ENCODE measurements at regions not wholly inside any gene's neighbourhood (a gene's known extent, or its start where the extent isn't known, plus 50 kb on each side); places are given as distances from the start of the nearest gene placed in this dataset.

DNA sequence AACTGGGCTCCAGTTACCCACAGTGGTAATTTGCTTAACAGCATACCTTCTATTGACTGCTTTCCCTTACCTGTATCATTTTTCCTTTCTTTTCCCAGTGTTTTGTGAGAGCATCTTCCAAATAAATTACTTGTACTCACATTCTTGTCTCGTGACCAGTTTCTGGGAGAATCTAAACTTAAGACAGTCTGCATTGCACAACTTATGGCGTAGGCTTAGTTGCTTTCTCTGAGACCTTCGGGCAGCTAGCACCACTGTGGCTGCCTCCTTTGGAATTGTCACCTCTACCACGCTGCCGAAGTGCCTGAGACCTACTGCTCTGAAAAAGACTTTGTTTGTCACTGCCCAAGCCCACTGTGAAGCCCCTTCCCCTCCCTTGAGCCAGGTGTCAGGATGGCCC lies 188.1 kb upstream of the BMP2 start:
- no peak for ATAC-seq
- DNase-seq (ENCODE audit: low spot score) = no peak
- peaks cover 7% of the 10 kb centered on the region; the same call in 1 of the 2 replicates for H3K4me1 Mint-ChIP-seq
- H3K27ac Mint-ChIP-seq = no peak overlapping the region
- H3K36me3 Mint-ChIP-seq = no peaks in the 10 kb centered on the region
- no peaks in the 10 kb centered on the region for H3K27me3 Mint-ChIP-seq (ENCODE audit: low read depth)
- ChIA-PET CTCF (no interaction called here), POLR2A (no interaction called here)
- TF ChIP-seq KAT7 (CRISPR knock-in tag; IDR thresholded peaks at IDR 0.05; ENCODE audit: borderline replicate concordance) (no peak), OVOL2 (CRISPR knock-in tag; IDR thresholded peaks at IDR 0.05; ENCODE audit: borderline replicate concordance) (no peak), CREM (CRISPR knock-in tag; IDR thresholded peaks at IDR 0.05) (no peak)
- TF ChIP-seq, protein P1, sequence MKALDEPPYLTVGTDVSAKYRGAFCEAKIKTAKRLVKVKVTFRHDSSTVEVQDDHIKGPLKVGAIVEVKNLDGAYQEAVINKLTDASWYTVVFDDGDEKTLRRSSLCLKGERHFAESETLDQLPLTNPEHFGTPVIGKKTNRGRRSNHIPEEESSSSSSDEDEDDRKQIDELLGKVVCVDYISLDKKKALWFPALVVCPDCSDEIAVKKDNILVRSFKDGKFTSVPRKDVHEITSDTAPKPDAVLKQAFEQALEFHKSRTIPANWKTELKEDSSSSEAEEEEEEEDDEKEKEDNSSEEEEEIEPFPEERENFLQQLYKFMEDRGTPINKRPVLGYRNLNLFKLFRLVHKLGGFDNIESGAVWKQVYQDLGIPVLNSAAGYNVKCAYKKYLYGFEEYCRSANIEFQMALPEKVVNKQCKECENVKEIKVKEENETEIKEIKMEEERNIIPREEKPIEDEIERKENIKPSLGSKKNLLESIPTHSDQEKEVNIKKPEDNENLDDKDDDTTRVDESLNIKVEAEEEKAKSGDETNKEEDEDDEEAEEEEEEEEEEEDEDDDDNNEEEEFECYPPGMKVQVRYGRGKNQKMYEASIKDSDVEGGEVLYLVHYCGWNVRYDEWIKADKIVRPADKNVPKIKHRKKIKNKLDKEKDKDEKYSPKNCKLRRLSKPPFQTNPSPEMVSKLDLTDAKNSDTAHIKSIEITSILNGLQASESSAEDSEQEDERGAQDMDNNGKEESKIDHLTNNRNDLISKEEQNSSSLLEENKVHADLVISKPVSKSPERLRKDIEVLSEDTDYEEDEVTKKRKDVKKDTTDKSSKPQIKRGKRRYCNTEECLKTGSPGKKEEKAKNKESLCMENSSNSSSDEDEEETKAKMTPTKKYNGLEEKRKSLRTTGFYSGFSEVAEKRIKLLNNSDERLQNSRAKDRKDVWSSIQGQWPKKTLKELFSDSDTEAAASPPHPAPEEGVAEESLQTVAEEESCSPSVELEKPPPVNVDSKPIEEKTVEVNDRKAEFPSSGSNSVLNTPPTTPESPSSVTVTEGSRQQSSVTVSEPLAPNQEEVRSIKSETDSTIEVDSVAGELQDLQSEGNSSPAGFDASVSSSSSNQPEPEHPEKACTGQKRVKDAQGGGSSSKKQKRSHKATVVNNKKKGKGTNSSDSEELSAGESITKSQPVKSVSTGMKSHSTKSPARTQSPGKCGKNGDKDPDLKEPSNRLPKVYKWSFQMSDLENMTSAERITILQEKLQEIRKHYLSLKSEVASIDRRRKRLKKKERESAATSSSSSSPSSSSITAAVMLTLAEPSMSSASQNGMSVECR (CRISPR knock-in tag; IDR thresholded peaks at IDR 0.05; ENCODE audit: borderline replicate concordance) = no peak
- TF ChIP-seq, protein P2, sequence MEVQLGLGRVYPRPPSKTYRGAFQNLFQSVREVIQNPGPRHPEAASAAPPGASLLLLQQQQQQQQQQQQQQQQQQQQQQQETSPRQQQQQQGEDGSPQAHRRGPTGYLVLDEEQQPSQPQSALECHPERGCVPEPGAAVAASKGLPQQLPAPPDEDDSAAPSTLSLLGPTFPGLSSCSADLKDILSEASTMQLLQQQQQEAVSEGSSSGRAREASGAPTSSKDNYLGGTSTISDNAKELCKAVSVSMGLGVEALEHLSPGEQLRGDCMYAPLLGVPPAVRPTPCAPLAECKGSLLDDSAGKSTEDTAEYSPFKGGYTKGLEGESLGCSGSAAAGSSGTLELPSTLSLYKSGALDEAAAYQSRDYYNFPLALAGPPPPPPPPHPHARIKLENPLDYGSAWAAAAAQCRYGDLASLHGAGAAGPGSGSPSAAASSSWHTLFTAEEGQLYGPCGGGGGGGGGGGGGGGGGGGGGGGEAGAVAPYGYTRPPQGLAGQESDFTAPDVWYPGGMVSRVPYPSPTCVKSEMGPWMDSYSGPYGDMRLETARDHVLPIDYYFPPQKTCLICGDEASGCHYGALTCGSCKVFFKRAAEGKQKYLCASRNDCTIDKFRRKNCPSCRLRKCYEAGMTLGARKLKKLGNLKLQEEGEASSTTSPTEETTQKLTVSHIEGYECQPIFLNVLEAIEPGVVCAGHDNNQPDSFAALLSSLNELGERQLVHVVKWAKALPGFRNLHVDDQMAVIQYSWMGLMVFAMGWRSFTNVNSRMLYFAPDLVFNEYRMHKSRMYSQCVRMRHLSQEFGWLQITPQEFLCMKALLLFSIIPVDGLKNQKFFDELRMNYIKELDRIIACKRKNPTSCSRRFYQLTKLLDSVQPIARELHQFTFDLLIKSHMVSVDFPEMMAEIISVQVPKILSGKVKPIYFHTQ (CRISPR knock-in tag; IDR thresholded peaks at IDR 0.05) = no peak
- no peaks in the 10 kb centered on the region for H3K9me3 Mint-ChIP-seq
- H3K4me3 Mint-ChIP-seq = no peak overlapping the region

DNA sequence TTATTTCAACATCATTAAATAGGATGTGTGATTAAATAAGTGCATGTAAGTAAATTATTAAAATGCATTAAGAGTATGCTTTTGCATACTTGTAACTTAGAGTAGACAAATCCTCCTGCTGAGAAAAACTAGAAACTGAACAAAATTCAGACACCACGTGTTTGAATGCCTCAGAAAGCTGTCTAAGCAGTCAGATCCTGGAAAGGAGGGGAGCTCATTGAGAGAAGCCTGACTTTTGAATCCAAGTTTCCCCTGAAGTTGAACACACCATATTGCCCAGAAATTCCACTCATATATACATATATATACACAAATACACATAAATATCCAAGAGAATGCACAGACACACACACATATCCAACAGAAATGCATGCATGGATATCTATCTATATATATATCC lies 190.0 kb upstream of the BMP2 start:
- POLR2A ChIA-PET = no interaction called here
- no peaks in the 10 kb centered on the region for H3K27me3 Mint-ChIP-seq (ENCODE audit: low read depth)
- no peaks in the 10 kb centered on the region for H3K9me3 Mint-ChIP-seq
- TF ChIP-seq MXD4 (CRISPR knock-in tag; IDR thresholded peaks at IDR 0.05; ENCODE audit: borderline replicate concordance) (no peak), NR3C1 (CRISPR knock-in tag; conservative IDR thresholded peaks at IDR 0.05; ENCODE audit: low read depth) (no peak), NR2C2 (CRISPR knock-in tag; IDR thresholded peaks at IDR 0.05) (no peak), TEAD1 (CRISPR knock-in tag; IDR thresholded peaks at IDR 0.05) (no peak)
- TF ChIP-seq, protein P3, sequence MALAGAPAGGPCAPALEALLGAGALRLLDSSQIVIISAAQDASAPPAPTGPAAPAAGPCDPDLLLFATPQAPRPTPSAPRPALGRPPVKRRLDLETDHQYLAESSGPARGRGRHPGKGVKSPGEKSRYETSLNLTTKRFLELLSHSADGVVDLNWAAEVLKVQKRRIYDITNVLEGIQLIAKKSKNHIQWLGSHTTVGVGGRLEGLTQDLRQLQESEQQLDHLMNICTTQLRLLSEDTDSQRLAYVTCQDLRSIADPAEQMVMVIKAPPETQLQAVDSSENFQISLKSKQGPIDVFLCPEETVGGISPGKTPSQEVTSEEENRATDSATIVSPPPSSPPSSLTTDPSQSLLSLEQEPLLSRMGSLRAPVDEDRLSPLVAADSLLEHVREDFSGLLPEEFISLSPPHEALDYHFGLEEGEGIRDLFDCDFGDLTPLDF (CRISPR knock-in tag; IDR thresholded peaks at IDR 0.05) = no peak
- TF ChIP-seq, protein P4, sequence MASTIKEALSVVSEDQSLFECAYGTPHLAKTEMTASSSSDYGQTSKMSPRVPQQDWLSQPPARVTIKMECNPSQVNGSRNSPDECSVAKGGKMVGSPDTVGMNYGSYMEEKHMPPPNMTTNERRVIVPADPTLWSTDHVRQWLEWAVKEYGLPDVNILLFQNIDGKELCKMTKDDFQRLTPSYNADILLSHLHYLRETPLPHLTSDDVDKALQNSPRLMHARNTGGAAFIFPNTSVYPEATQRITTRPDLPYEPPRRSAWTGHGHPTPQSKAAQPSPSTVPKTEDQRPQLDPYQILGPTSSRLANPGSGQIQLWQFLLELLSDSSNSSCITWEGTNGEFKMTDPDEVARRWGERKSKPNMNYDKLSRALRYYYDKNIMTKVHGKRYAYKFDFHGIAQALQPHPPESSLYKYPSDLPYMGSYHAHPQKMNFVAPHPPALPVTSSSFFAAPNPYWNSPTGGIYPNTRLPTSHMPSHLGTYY (CRISPR knock-in tag; IDR thresholded peaks at IDR 0.05) = no peak
- CTCF ChIA-PET = no interaction called here
- H3K4me1 Mint-ChIP-seq = no peaks in the 10 kb centered on the region
- no peak overlapping the region for H3K4me3 Mint-ChIP-seq
- no peaks in the 10 kb centered on the region for H3K36me3 Mint-ChIP-seq
- no peak overlapping the region for H3K27ac Mint-ChIP-seq
- ATAC-seq (no peak), DNase-seq (ENCODE audit: low spot score) (no peak)

DNA sequence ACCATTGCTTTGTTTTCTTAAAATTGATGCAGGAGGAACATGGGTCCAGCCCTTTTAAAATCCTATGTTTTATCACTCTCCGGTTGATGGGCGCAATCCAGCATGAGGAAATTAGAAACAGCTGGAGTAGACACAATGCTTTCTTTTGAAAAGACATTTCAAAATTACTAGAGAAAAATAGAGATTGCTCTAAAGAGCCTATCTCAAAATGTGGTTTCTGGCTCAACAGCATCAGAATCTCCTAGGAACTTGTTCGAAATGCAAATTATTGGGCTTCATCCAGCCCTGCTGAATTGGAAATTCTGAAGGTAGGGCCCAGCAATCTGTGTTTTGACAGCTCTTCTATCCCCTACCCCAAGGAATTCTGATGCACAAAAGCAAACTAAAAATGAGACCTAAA lies 190.8 kb upstream of the BMP2 start:
- DNase-seq (ENCODE audit: low spot score) (no peak), ATAC-seq (no peak)
- no peaks in the 10 kb centered on the region for H3K27me3 Mint-ChIP-seq (ENCODE audit: low read depth)
- no peaks in the 10 kb centered on the region for H3K9me3 Mint-ChIP-seq
- no peaks in the 10 kb centered on the region for H3K4me1 Mint-ChIP-seq
- POLR2A ChIA-PET = no interaction called here
- CTCF ChIA-PET = no interaction called here
- H3K36me3 Mint-ChIP-seq = no peaks in the 10 kb centered on the region
- H3K27ac Mint-ChIP-seq = no peak overlapping the region
- no peak overlapping the region for H3K4me3 Mint-ChIP-seq
- TF ChIP-seq PRRX2 (CRISPR knock-in tag; IDR thresholded peaks at IDR 0.05) = no peak
- TF ChIP-seq, protein P5, sequence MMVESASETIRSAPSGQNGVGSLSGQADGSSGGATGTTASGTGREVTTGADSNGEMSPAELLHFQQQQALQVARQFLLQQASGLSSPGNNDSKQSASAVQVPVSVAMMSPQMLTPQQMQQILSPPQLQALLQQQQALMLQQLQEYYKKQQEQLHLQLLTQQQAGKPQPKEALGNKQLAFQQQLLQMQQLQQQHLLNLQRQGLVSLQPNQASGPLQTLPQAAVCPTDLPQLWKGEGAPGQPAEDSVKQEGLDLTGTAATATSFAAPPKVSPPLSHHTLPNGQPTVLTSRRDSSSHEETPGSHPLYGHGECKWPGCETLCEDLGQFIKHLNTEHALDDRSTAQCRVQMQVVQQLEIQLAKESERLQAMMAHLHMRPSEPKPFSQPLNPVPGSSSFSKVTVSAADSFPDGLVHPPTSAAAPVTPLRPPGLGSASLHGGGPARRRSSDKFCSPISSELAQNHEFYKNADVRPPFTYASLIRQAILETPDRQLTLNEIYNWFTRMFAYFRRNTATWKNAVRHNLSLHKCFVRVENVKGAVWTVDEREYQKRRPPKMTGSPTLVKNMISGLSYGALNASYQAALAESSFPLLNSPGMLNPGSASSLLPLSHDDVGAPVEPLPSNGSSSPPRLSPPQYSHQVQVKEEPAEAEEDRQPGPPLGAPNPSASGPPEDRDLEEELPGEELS (CRISPR knock-in tag; IDR thresholded peaks at IDR 0.05) = no peak
- TF ChIP-seq ESRRA (CRISPR knock-in tag; IDR thresholded peaks at IDR 0.05; ENCODE audit: borderline replicate concordance) = no peak
- TF ChIP-seq, protein P1 (CRISPR knock-in tag; IDR thresholded peaks at IDR 0.05; ENCODE audit: borderline replicate concordance) = no peak
- TF ChIP-seq, protein P6, sequence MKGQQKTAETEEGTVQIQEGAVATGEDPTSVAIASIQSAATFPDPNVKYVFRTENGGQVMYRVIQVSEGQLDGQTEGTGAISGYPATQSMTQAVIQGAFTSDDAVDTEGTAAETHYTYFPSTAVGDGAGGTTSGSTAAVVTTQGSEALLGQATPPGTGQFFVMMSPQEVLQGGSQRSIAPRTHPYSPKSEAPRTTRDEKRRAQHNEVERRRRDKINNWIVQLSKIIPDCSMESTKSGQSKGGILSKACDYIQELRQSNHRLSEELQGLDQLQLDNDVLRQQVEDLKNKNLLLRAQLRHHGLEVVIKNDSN (CRISPR knock-in tag; IDR thresholded peaks at IDR 0.05) = no peak
